ENCODE measurements at regions not wholly inside any gene's neighbourhood (a gene's known extent, or its start where the extent isn't known, plus 50 kb on each side); places are given as distances from the start of the nearest gene placed in this dataset.

GRCh38 chrX:1935805-1936204 lies 320.9 kb downstream of the ASMT start:
- no peak for TF ChIP-seq CTCF (IDR thresholded peaks at IDR 0.05)
- H3K4me1 ChIP-seq = no peaks in the 10 kb centered on the region
- H3K27me3 ChIP-seq = no peaks in the 10 kb centered on the region
- no peaks in the 10 kb centered on the region for H3K36me3 ChIP-seq
- H3K4me3 ChIP-seq = no peak overlapping the region
- H3K27ac ChIP-seq = no peak overlapping the region
- H3K9me3 ChIP-seq = no peaks in the 10 kb centered on the region
- DNase-seq (ENCODE audit: low spot score) = no peak

- Histone ChIP-seq H3K9me3 (no peaks in the 10 kb centered on the region), H3K36me3 (no peaks in the 10 kb centered on the region), H3K4me3 (no peak overlapping the region), H3K27me3 (no peaks in the 10 kb centered on the region), H3K27ac (no peak overlapping the region), H3K4me1 (no peaks in the 10 kb centered on the region)
- no peak for DNase-seq (ENCODE audit: low spot score)
- no peak for TF ChIP-seq CTCF (IDR thresholded peaks at IDR 0.05)
Observed at GRCh38 chrX:1938190-1938589, 323.3 kb downstream of the ASMT start.

GRCh38 chrX:1941321-1941720 lies 326.5 kb downstream of the ASMT start:
- Histone ChIP-seq H3K27me3 (no peaks in the 10 kb centered on the region), H3K9me3 (no peaks in the 10 kb centered on the region), H3K27ac (no peak overlapping the region), H3K4me1 (no peaks in the 10 kb centered on the region), H3K4me3 (no peak overlapping the region), H3K36me3 (no peaks in the 10 kb centered on the region)
- no peak for DNase-seq (ENCODE audit: low spot score)
- no peak for TF ChIP-seq CTCF (IDR thresholded peaks at IDR 0.05)

- no peak overlapping the region for H3K27ac ChIP-seq
- no peaks in the 10 kb centered on the region for H3K27me3 ChIP-seq
- H3K4me1 ChIP-seq = no peaks in the 10 kb centered on the region
- TF ChIP-seq CTCF (IDR thresholded peaks at IDR 0.05) = no peak
- H3K9me3 ChIP-seq = no peaks in the 10 kb centered on the region
- H3K4me3 ChIP-seq = no peak overlapping the region
- H3K36me3 ChIP-seq = no peaks in the 10 kb centered on the region
- DNase-seq (ENCODE audit: low spot score) = no peak
Observed at GRCh38 chrX:1945879-1946278, 331.0 kb downstream of the ASMT start.

DNA sequence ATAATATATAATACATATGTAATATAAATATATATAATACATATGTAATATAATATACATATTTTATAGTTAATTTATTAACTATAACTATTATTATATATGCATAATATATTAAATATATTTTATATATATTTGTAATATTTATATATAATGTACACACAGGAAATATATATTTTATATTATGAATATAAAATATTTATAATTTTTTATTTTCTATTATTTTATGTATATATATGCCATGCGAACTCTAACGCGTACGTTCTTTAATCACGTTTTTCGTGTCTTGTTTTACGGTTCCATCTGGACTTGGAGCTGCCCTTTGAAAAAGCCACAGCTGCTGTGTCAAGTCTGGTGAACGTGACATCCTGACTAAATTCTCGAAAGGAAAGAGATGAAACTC lies 332.1 kb downstream of the ASMT start:
- Histone ChIP-seq H3K9me3 (no peaks in the 10 kb centered on the region), H3K36me3 (no peaks in the 10 kb centered on the region)
- DNase-seq (ENCODE audit: low spot score) = no peak

More for the DNA sequence above, 332.1 kb downstream of the ASMT start:
- H3K4me1 ChIP-seq = no peaks in the 10 kb centered on the region
- TF ChIP-seq CTCF (IDR thresholded peaks at IDR 0.05) = no peak
- H3K27ac ChIP-seq = no peak overlapping the region
- H3K4me3 ChIP-seq = no peak overlapping the region
- no peaks in the 10 kb centered on the region for H3K27me3 ChIP-seq
